Spleen (tissue), 7 donors: ENCODE measurements at regions not wholly inside any gene's neighbourhood (a gene's known extent, or its start where the extent isn't known, plus 50 kb on each side); places are given as distances from the start of the nearest gene placed in this dataset.

Source experiments
- POLR2A ChIP-seq, 3 donors: fragments of 450-650 bp; IDR thresholded peaks; one replicate each; pipeline ENCODE4 v1.5.1; 2017; ENCODE audit warnings: antibody characterized with exemption in 3 of 3, mild to moderate bottlenecking in 1 of 3
- TF ChIP-seq, protein P1 (sequence below), 11 experiments: fragments of 200-600 bp in 7 of 11; fragments of 450-650 bp in 4 of 11; sonication (generic) in 4 of 11; IDR thresholded peaks in 8 of 11; conservative IDR thresholded peaks in 3 of 11; 1 replicate in 7 of 11; 2 replicates in 4 of 11; pipeline versions ENCODE4 v1.4.0 to v1.8.0; 2016 to 2021; ENCODE audit warnings: antibody characterized with exemption in 11 of 11, inconsistent platforms in 4 of 11, mild to moderate bottlenecking in 1 of 11
- donor health status: DM: no; HTN: no; CAD: no; lungs with moderate emphysema.
- donor health status: DM: no; HTN: no; CAD: no.
- donor health status: DM: no; HTN: no; CAD: no.

DNA sequence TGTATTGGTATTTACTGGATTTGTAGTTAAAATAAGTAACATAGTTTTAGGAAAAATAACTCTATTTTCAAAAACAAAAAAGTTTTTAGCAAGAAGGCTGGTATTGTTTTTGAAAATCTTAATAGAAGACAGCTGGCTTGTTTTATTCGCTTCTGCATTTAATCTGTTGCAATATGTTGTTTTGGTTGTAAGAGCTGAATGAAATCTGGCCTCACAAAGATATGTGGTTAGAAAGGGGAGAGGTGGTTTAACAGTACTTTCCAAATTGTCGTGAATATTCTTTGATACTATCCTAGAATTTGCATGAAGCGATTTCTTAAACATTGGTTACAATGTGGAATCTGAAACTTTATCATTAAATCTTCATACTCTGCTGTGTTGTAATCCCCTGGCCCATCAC lies 355.9 kb upstream of the FZD8 start:
- TF ChIP-seq, protein P1, sequence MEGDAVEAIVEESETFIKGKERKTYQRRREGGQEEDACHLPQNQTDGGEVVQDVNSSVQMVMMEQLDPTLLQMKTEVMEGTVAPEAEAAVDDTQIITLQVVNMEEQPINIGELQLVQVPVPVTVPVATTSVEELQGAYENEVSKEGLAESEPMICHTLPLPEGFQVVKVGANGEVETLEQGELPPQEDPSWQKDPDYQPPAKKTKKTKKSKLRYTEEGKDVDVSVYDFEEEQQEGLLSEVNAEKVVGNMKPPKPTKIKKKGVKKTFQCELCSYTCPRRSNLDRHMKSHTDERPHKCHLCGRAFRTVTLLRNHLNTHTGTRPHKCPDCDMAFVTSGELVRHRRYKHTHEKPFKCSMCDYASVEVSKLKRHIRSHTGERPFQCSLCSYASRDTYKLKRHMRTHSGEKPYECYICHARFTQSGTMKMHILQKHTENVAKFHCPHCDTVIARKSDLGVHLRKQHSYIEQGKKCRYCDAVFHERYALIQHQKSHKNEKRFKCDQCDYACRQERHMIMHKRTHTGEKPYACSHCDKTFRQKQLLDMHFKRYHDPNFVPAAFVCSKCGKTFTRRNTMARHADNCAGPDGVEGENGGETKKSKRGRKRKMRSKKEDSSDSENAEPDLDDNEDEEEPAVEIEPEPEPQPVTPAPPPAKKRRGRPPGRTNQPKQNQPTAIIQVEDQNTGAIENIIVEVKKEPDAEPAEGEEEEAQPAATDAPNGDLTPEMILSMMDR (IDR thresholded peaks at IDR 0.05 in 8 of 11, conservative IDR thresholded peaks at IDR 0.05 in 3 of 11), result no peak
- TF ChIP-seq POLR2A (IDR thresholded peaks at IDR 0.05), result no peak
